Fibroblast of lung (primary cell): ENCODE measurements at regions not wholly inside any gene's neighbourhood (a gene's known extent, or its start where the extent isn't known, plus 50 kb on each side); places are given as distances from the start of the nearest gene placed in this dataset.

Experiments used
- EZH2 ChIP-seq: IDR thresholded peaks from 2 replicates; pipeline ENCODE4 v1.5.1; 2012; ENCODE audit warnings: low read length, control low read depth, mild to moderate bottlenecking; ENCODE audit errors: missing control alignments
- TF ChIP-seq, protein P1 (sequence below), 2 donors: IDR thresholded peaks in 1 of 2; conservative IDR thresholded peaks in 1 of 2; 1 replicate in 1 of 2; 2 replicates in 1 of 2; pipeline ENCODE4 v1.5.1; 2011 to 2012; ENCODE audit warnings: low read length in 2 of 2, control low read depth in 1 of 2, inconsistent platforms in 1 of 2, low read depth in 1 of 2, mild to moderate bottlenecking in 1 of 2

DNA sequence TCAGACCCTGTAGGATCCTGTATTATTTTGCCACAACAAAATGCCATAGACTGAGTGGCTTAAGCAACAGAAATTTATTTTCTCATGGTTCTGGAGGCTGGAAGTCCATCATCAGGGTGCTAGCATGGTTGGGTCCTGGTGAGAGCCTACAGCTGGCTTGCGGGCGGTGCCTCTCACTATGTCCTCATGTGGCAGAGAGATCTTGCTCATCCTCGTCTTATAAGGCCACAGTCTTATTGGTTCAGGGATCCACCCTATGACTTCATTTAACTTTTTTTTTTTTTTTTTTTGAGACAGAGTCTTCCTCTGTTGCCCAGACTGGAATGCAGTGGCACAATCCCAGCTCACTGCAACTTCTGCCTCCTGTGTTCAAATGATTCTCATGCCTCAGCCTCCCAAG, 90.9 kb downstream of the LSM5 start:
- TF ChIP-seq EZH2, result no peak
- TF ChIP-seq, protein P1, sequence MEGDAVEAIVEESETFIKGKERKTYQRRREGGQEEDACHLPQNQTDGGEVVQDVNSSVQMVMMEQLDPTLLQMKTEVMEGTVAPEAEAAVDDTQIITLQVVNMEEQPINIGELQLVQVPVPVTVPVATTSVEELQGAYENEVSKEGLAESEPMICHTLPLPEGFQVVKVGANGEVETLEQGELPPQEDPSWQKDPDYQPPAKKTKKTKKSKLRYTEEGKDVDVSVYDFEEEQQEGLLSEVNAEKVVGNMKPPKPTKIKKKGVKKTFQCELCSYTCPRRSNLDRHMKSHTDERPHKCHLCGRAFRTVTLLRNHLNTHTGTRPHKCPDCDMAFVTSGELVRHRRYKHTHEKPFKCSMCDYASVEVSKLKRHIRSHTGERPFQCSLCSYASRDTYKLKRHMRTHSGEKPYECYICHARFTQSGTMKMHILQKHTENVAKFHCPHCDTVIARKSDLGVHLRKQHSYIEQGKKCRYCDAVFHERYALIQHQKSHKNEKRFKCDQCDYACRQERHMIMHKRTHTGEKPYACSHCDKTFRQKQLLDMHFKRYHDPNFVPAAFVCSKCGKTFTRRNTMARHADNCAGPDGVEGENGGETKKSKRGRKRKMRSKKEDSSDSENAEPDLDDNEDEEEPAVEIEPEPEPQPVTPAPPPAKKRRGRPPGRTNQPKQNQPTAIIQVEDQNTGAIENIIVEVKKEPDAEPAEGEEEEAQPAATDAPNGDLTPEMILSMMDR (conservative IDR thresholded peaks at IDR 0.05 in 1 of 2, IDR thresholded peaks at IDR 0.05 in 1 of 2; ENCODE audit: low read depth in 1 of 2, low read length in 2 of 2), result no peak
